ENCODE measurements at regions not wholly inside any gene's neighbourhood (a gene's known extent, or its start where the extent isn't known, plus 50 kb on each side); places are given as distances from the start of the nearest gene placed in this dataset.

DNA sequence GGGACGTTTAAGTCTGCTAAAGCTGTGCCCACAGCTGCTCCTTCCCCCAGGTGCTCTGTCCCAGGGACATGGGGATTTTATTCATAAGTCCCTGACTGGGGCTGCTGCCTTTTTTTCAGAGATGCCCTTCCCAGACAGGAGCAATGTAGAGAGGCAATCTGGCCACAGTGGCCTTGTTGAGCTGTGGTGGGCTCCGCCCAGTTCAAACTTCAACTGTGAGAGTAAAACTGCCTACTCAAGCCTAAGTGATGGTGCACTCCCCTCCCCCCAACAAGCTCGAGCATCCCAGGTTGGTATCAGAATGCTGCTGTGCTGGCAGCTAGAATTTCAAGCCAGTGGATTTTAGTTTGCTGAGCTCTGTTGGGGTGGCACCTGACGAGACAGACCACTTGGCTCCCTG lies 1371.4 kb downstream of the ADGRL3 start:
- Histone ChIP-seq H3K36me3 (no peaks in the 10 kb centered on the region), H3K4me3 (no peak overlapping the region), H3K9me3 (no peaks in the 10 kb centered on the region), H3K27me3 (no peaks in the 10 kb centered on the region)
- DNase-seq = no peak

DNA sequence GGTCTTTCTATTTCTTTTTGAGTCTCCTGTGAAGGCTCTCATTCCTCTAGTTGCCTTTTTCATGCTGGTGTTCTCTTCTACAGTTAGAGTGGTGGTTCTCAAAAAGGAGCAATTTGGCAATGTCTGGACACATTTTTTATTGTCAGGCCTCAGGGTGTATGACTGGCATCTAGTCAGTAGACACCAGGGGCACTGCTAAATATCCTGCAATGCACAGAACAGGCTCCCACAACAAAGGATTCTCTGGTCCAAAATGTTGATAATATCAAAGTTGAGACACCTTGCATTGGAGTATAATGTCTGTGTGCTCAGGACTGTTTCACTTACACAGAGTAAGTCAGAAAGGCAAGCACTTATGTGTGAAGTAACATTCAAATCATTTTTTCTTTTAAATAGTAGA lies 1360.7 kb downstream of the ADGRL3 start:
- no peaks in the 10 kb centered on the region for H3K36me3 ChIP-seq
- no peaks in the 10 kb centered on the region for H3K9me3 ChIP-seq
- DNase-seq = no peak
- H3K4me3 ChIP-seq = no peak overlapping the region
- H3K27me3 ChIP-seq = no peaks in the 10 kb centered on the region

DNA sequence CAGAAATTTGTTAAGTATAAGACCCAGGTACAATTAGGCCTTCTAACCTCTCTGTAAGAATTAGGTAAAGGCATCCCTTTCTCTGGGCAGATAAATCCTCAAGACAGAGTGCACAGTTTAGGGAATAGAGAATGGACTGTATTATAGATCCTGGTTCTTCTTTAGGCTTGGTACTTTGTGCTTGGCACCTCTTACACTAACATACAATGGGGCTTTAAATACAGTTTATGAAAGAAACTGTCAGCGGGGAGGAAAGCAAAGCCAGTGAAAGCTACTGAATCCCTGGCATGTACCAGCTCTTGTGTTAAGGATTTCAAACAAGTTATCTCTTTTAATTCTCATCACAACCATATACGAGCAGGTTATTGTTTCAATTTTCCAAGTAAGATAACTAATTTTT lies 1350.0 kb downstream of the ADGRL3 start:
- no peaks in the 10 kb centered on the region for H3K27me3 ChIP-seq
- H3K4me3 ChIP-seq = no peak overlapping the region
- no peak for DNase-seq
- no peaks in the 10 kb centered on the region for H3K9me3 ChIP-seq
- no peaks in the 10 kb centered on the region for H3K36me3 ChIP-seq

DNA sequence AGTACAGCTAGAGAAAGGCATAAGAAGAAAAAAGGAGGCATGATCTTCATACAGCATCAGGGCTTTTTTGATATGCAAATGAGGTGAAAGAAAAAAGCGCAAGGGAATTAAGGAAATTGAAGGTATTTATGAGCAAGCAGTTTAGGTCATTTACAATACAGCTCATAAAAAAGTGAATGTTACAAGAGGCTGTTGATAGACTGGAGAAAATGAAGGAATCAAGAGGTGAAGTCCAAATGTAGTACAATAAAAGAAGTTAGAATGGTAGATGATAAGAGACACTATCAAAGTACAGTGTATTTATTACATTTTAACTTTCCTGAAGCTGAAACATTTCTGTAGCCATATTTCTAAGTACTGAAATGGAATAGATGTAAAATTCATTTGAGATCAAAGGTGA lies 1349.5 kb downstream of the ADGRL3 start:
- Histone ChIP-seq H3K27me3 (no peaks in the 10 kb centered on the region), H3K9me3 (no peaks in the 10 kb centered on the region), H3K4me3 (no peak overlapping the region), H3K36me3 (no peaks in the 10 kb centered on the region)
- DNase-seq = no peak

- no peaks in the 10 kb centered on the region for H3K9me3 ChIP-seq
- no peaks in the 10 kb centered on the region for H3K27me3 ChIP-seq
- H3K4me3 ChIP-seq = no peak overlapping the region
- H3K36me3 ChIP-seq = no peaks in the 10 kb centered on the region
- DNase-seq = no peak
Measured at GRCh38 chr4:62548765-62549164, 1348.6 kb downstream of the ADGRL3 start.

- no peaks in the 10 kb centered on the region for H3K27me3 ChIP-seq
- H3K9me3 ChIP-seq = no peaks in the 10 kb centered on the region
- no peaks in the 10 kb centered on the region for H3K36me3 ChIP-seq
- H3K4me3 ChIP-seq = no peak overlapping the region
- DNase-seq = no peak
Measured at GRCh38 chr4:62548108-62548524, 1348.0 kb downstream of the ADGRL3 start.

- Histone ChIP-seq H3K9me3 (no peaks in the 10 kb centered on the region), H3K36me3 (no peaks in the 10 kb centered on the region), H3K4me3 (no peak overlapping the region), H3K27me3 (no peaks in the 10 kb centered on the region)
- DNase-seq = no peak
Measured at GRCh38 chr4:62544428-62544827, 1344.3 kb downstream of the ADGRL3 start.

DNA sequence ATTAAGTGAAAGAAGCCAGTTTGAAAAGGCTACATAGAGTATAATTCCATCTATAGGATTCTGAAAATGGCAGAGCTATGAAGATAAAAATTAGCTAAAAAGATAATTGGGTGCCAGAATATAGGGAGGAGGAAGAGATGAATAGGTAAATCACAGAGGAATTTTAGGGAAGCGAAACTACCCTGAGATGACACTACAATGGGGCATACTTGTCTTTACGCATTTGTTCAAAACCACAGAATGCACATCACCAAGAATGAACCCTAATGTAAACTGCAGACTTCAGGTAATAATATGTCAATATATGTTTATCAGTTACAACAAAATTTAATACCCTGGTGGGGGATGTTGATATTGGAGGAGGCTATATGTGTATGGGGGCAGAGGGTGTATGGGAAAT lies 1342.9 kb downstream of the ADGRL3 start:
- Histone ChIP-seq H3K36me3 (no peaks in the 10 kb centered on the region), H3K4me3 (no peak overlapping the region), H3K9me3 (no peaks in the 10 kb centered on the region), H3K27me3 (no peaks in the 10 kb centered on the region)
- no peak for DNase-seq

GRCh38 chr4:62533573-62533972 lies 1333.4 kb downstream of the ADGRL3 start:
- H3K9me3 ChIP-seq = no peaks in the 10 kb centered on the region
- DNase-seq = no peak
- no peaks in the 10 kb centered on the region for H3K27me3 ChIP-seq
- no peak overlapping the region for H3K4me3 ChIP-seq
- no peaks in the 10 kb centered on the region for H3K36me3 ChIP-seq

- Histone ChIP-seq H3K27me3 (no peaks in the 10 kb centered on the region), H3K9me3 (no peaks in the 10 kb centered on the region), H3K4me3 (no peak overlapping the region), H3K36me3 (no peaks in the 10 kb centered on the region)
- DNase-seq = no peak
Measured at GRCh38 chr4:62531731-62532130, 1331.6 kb downstream of the ADGRL3 start.

GRCh38 chr4:62531264-62531663 lies 1331.1 kb downstream of the ADGRL3 start:
- no peak for DNase-seq
- H3K27me3 ChIP-seq = no peaks in the 10 kb centered on the region
- H3K4me3 ChIP-seq = no peak overlapping the region
- no peaks in the 10 kb centered on the region for H3K36me3 ChIP-seq
- no peaks in the 10 kb centered on the region for H3K9me3 ChIP-seq

DNA sequence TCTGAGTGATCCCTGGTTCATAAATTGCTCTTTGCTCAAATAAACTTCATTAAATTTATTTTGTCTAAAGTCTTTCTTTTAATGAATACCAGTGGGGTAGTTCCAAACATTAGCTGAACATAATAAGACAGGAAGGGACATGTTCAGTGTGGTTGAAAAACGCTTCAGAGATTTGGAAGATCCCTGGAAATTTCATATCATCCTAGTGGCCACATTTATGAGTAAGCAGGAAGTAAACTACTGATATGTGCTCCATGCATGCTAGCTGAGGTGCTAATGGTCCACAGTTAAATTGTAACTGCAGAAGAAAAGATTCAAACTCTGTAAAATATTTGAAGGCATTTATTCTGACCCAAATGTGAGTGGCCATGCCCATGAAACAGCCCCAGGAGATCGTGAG lies 1328.7 kb downstream of the ADGRL3 start:
- no peak for DNase-seq
- H3K27me3 ChIP-seq = no peaks in the 10 kb centered on the region
- no peaks in the 10 kb centered on the region for H3K9me3 ChIP-seq
- no peak overlapping the region for H3K4me3 ChIP-seq
- no peaks in the 10 kb centered on the region for H3K36me3 ChIP-seq

DNA sequence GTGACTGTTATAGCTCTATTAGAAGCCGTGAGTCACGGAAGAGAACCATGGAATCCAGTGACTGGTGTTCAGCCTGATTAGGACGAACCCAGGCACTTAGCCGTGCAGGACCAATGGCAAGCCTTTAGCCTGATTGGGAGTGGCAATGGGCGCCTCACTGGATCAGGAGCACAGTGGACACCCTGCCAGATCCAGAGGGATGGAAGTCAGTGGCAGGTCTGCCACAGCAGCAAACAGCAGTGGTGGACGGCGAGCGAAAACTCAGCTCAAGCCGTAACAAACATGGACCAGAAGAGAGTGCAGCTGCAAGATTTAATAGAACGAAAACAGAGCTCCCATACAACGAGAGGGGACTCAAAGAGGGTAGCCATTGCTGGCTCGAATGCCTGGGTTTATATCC lies 1326.5 kb downstream of the ADGRL3 start:
- H3K9me3 ChIP-seq = no peaks in the 10 kb centered on the region
- H3K27me3 ChIP-seq = no peaks in the 10 kb centered on the region
- no peak for DNase-seq
- no peaks in the 10 kb centered on the region for H3K36me3 ChIP-seq
- H3K4me3 ChIP-seq = no peak overlapping the region

DNA sequence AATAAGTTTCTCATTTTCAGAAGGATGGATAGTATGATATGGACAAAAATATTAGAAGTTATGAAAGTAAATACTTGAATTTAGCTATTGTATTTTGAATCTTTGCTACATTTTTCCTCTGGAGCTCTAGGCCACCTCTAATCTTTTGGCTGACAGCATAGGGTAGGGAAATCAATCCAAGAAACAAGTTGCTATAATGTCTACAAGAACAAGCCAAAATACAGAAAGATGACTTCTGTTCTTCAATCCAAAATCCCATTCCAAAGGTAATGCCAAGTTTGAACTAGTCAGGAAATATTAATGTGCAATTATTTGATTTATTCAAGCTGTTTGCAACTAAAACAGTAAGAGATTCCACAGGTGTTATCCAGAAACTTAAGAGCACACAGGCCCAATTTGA lies 1323.1 kb downstream of the ADGRL3 start:
- no peaks in the 10 kb centered on the region for H3K9me3 ChIP-seq
- no peaks in the 10 kb centered on the region for H3K36me3 ChIP-seq
- no peak overlapping the region for H3K4me3 ChIP-seq
- no peaks in the 10 kb centered on the region for H3K27me3 ChIP-seq
- no peak for DNase-seq

DNA sequence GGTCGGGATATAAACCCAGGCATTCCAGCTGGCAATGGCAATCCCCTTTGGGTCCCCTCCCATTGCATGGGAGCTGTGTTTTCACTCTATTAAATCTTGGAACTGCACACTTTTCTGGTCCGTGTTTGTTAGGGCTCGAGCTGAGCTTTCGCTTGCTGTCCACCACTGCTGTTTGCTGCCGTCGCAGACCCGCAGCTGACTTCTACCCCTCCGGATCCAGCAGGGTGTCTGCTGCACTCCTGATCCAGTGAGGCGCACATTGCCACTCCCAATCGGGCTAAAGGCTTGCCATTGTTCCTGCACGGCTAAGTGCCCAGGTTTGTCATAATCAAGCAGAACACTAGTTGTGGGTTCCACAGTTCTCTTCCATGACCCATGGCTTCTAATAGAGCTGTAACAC lies 1322.1 kb downstream of the ADGRL3 start:
- Histone ChIP-seq H3K9me3 (no peaks in the 10 kb centered on the region), H3K4me3 (no peak overlapping the region), H3K36me3 (no peaks in the 10 kb centered on the region), H3K27me3 (no peaks in the 10 kb centered on the region)
- DNase-seq = no peak

DNA sequence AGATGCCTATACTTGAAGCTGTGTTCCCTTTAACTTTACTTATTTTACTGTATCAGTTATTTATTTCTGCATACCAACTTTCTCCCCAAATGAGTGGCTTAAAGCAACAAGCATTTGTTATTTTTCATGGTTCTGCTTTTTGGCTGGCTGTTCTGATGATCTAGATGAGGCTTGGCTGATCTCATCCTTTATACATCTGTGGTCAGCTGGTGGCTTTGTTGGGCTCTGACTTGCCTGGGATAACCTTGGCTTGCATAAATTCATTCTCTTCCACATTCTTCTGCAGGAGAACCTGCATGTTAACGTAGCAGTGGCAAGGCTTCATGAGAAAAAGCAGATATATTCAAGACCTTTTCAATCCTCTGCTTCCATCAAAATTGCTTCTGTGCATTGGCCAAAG lies 1317.6 kb downstream of the ADGRL3 start:
- no peak overlapping the region for H3K4me3 ChIP-seq
- no peak for DNase-seq
- no peaks in the 10 kb centered on the region for H3K27me3 ChIP-seq
- H3K9me3 ChIP-seq = no peaks in the 10 kb centered on the region
- H3K36me3 ChIP-seq = no peaks in the 10 kb centered on the region

GRCh38 chr4:62513306-62513705 lies 1313.2 kb downstream of the ADGRL3 start:
- no peak for DNase-seq
- Histone ChIP-seq H3K36me3 (no peaks in the 10 kb centered on the region), H3K27me3 (no peaks in the 10 kb centered on the region), H3K4me3 (no peak overlapping the region), H3K9me3 (no peaks in the 10 kb centered on the region)

DNA sequence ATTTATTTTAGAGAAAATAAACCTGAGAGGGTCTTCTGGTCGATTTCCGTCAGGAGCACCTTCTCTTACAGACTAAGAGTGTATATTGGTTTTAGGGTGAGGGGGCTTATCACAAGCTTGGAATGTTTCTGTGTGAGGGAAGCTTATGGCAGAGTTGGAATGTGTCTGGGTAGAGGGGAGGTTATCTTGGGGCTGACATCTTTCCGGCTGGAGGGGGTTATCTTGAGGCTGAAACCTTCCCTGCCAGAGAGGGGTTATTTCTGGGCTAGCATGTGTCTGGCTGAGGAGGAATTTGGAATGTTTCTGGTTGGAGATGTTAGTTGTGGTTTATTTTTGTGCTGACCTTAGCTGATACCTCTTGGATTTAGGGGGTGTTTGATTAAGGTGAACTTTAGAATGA lies 1312.1 kb downstream of the ADGRL3 start:
- H3K36me3 ChIP-seq = no peaks in the 10 kb centered on the region
- H3K9me3 ChIP-seq = no peaks in the 10 kb centered on the region
- H3K4me3 ChIP-seq = no peak overlapping the region
- no peaks in the 10 kb centered on the region for H3K27me3 ChIP-seq
- DNase-seq = no peak

- Histone ChIP-seq H3K9me3 (no peaks in the 10 kb centered on the region), H3K4me3 (no peak overlapping the region), H3K36me3 (no peaks in the 10 kb centered on the region), H3K27me3 (no peaks in the 10 kb centered on the region)
- DNase-seq = no peak
Measured at GRCh38 chr4:62510228-62510627, 1310.1 kb downstream of the ADGRL3 start.

Data from MG63 (cell line).